ENCODE measurements at regions not wholly inside any gene's neighbourhood (a gene's known extent, or its start where the extent isn't known, plus 50 kb on each side); places are given as distances from the start of the nearest gene placed in this dataset.
"Not testable (repeated sequence)": the region's sequence is repeated elsewhere in the genome, so short reads cannot be mapped to it uniquely, and the experiment has no call there.

DNA sequence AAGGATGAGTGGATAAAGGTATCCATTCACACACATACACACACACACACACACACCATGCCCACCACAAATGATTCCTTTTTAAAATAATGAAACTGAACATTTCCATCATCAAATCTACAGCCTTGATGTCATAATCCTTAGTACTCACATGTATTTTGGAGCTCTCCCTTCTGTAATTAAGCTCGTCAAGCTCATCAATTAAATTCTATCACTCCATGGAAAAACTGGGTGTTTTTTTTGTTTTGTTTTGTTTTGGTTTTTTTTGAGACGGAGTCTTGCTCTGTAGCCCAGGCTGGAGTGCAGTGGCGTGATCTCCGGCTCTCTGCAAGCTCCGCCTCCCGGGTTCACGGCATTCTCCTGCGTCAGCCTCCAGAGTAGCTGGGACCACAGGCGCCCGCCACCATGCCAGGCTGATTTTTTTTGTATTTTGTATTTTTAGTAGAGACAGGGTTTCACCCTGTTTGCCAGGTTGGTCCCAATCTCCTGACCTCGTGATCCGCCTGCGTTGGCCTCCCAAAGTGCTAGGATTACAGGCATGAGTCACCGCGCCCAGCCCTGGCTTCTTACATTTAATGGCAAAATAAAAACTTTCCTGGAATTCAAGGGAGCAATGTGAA, 78.6 kb upstream of the RGPD4 start:
- TF ChIP-seq CTCF (IDR thresholded peaks at IDR 0.05; ENCODE audit: borderline replicate concordance, insufficient read depth, low read depth, low read length) = no peak
- no peak overlapping the region for H3K4me3 ChIP-seq (ENCODE audit: low read depth, low read length)

DNA sequence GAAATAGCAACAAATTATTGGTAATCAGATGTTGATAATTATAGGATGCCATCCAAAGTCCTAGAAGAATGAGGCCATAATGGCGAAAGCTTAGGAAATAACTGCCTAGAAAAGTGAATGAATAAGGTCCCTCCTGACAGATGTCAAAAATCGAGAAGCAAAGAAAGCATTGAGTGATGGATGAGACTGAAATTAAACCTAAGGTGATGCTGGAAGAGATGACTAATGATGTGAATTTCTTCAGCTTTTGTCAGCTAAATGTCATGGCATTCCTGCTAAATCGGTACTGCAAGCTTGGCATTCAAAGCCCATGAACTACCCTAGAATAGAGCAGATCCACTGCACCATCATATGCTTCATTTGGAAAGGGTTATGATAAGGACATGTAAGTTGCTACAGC, 74.8 kb upstream of the RGPD4 start:
- TF ChIP-seq CTCF (IDR thresholded peaks at IDR 0.05; ENCODE audit: borderline replicate concordance, insufficient read depth, low read depth, low read length) = no peak

GRCh38 chr2:107753806-107754205, 72.9 kb upstream of the RGPD4 start:
- not testable (repeated sequence) for H3K4me3 ChIP-seq (ENCODE audit: low read depth, low read length)

More for the DNA sequence above, 74.8 kb upstream of the RGPD4 start:
- no peak overlapping the region for H3K4me3 ChIP-seq (ENCODE audit: low read depth, low read length)

DNA sequence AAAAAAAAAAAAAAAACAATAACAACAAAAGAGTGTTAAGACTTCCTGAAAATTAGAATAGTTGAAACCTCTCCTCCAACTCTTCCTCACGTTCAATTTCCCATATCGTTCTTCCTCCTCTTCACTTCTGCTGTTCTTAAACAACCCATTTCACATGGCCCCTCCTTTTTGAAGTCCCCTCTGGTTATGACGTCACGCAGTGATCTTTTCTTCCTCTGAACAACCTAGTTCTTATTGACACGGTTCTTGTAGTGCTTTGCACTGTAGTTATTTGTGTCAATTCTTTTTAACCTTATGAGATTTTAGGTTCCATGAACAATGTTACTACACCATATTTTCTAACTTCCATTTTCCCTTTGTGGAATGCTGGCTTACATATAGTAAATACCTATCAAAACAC, 69.5 kb upstream of the RGPD4 start:
- no peak overlapping the region for H3K4me3 ChIP-seq (ENCODE audit: low read depth, low read length)
- no peak for TF ChIP-seq CTCF (IDR thresholded peaks at IDR 0.05; ENCODE audit: borderline replicate concordance, insufficient read depth, low read depth, low read length)

- TF ChIP-seq CTCF (IDR thresholded peaks at IDR 0.05; ENCODE audit: borderline replicate concordance, insufficient read depth, low read depth, low read length) = no peak
- no peak overlapping the region for H3K4me3 ChIP-seq (ENCODE audit: low read depth, low read length)
Observed at GRCh38 chr2:107760620-107761364, 65.9 kb upstream of the RGPD4 start.

DNA sequence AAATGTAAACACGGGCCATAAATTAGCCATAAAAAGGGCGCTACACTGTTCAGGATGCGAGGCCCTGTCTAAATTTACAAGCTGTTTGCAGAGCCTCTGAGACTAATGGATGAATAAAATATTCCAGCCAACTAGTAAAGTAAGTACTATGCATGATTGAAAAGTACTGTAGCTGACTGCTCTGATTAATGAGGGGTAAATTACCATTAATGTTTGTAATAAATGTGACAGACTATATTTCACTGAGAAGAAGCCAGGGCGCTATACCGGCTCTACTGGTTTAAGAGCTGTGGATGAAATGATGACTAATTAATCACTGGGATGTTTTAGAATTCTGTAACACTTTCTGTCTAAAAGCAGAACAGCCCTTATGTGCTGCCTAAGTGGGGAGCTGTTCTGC, 54.3 kb upstream of the RGPD4 start:
- H3K4me3 ChIP-seq (ENCODE audit: low read depth, low read length) = no peak overlapping the region
- TF ChIP-seq CTCF (IDR thresholded peaks at IDR 0.05; ENCODE audit: borderline replicate concordance, insufficient read depth, low read depth, low read length) = no peak

DNA sequence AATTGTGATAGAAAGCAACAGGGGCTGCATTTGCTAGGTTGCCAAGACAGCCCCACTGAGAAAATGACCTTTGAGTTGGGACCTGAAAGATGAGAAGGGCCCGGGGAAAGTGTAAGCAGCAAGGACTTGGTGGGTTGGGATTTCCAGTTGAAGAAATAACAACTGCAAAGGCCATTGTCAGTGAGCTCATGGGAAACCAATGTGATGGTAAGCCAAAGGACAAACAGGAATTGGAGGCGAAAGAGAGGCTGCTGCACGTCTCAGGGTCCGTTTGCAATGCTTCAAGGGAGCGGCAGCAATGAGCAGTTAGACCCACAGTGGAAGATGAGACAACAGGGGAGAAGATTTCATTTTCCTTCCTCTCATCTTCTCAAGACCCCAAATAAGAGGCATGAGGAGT, 51.5 kb upstream of the RGPD4 start:
- TF ChIP-seq CTCF (IDR thresholded peaks at IDR 0.05; ENCODE audit: borderline replicate concordance, insufficient read depth, low read depth, low read length) = no peak
- no peak overlapping the region for H3K4me3 ChIP-seq (ENCODE audit: low read depth, low read length)

Measured in GM12875 (cell line).